GM04503 (cell line): ENCODE measurements at regions not wholly inside any gene's neighbourhood (a gene's known extent, or its start where the extent isn't known, plus 50 kb on each side); places are given as distances from the start of the nearest gene placed in this dataset.
"Not testable (repeated sequence)": the region's sequence is repeated elsewhere in the genome, so short reads cannot be mapped to it uniquely, and the experiment has no call there.

Experiments
- DNase-seq: peaks from one replicate; pipeline ENCODE4 v3.0.0-alpha.2; 2012; ENCODE audit warnings: low read depth

DNA sequence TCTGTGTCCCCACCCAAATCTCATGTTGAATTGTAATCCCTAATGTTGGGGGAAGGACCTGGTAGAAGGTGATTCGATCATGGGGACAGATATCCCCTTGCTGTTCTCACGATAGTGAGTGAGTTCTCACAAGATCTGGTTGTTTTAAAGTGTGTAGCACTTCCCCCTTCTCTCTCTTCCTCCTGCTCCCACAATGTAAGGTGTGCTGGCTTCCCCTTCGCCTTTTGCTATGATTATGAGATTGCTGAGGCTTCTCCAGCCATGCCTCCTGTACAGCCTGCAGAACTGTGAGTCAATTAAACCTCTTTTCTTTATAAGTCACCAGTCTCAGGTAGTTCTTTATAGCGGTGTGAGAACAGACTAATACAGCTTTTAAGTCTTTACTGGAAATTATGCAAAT is 193.3 kb upstream of the RBBP8 start:
- no peak for DNase-seq

DNA sequence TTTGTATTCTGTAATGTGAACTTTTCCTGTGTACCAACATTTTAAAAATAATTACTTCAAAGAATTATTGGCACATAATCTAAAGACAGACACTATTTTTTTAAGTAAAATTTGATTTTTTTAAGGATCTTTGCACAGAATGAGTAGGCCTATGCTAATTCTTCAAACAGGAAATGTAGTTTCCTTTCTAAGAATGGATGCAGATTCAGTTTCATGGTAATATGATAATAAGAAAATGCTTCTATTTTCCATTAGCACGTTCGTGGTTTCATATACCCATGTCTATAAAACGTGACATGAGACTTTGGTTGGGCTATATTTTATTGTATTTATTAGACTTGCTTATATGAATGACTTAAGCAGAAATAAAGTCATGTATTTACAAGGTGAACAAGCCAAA is 191.8 kb upstream of the RBBP8 start:
- no peak for DNase-seq

- DNase-seq = no peak
These were observed 190.7 kb upstream of the RBBP8 start for GRCh38 chr18:22742409-22742808.

- no peak for DNase-seq
These were observed 187.2 kb upstream of the RBBP8 start for GRCh38 chr18:22745966-22746365.

DNA sequence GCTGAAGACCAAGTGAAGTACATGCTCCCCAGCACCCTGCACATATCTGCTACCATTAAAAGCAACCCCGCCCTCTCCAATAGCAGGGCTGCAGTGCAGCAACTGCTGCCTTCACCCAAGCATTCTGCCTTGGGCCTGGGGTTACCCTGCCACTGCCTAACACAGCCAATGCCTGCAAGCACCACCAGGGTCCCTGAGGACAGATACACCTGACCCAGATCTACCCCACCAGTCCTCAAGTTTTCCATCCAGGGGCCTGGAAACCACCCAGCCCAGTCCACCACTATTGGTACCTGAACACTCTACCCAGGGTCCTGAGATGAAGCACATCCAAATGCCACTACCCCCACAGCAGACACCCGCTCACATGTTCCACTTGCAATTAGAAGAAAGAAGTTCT is 181.1 kb upstream of the RBBP8 start:
- no peak for DNase-seq

GRCh38 chr18:22753130-22753831 is 179.8 kb upstream of the RBBP8 start:
- no peak for DNase-seq

DNA sequence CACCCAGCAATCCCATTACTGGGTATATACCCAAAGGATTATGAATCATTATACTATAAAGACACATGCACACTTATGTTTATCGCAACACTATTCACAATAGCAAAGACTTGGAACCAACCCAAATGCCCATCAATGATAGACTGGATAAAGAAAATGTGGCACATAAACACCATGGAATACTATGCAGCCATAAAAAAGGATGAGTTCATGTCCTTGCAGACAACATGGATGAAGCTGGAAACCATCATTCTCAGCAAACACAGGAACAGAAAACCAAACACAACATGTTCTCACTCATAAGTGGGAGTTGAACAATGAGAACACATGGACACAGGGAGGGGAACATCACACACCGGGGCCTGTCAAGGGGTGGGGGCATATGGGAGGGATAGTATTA is 169.1 kb upstream of the RBBP8 start:
- not testable (repeated sequence) for DNase-seq

DNA sequence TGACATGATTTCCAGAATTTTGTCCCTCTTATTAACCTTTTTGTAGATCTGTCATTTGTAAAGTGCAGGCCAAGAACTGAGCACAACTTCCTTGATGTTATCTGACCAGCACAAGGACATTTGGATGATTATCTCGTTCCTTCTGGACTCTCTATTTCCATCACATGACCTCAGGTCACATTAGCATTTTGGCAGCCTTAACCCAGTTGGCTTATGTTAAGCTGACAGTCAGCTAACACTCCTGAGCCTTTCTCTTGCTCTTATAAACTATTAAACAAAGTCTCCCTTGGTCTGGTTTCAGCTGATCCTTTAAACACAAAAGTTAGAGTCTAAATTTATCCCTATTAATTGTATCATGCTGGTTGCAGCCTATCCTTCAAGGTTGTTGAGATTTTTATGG is 167.2 kb upstream of the RBBP8 start:
- no peak for DNase-seq

GRCh38 chr18:22767653-22768052 is 165.5 kb upstream of the RBBP8 start:
- DNase-seq = no peak

DNA sequence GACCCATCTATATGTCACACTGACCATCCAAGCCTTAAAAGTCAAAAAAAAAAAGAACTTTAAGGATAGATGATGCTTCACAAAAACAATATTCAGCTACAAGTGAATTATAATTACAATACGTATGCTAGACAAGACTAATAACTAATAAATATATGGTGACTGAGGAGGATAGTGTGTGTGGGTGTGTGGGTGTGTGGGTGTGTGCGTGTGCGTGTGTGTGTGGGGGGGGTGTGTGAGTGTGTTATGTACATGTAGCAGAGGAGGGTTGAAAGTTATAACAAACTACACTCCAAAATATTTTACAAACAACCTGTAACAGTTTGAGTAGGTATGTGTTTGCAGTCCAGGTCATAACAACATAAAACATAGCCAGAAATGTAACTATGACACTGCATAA is 159.2 kb upstream of the RBBP8 start:
- no peak for DNase-seq

DNA sequence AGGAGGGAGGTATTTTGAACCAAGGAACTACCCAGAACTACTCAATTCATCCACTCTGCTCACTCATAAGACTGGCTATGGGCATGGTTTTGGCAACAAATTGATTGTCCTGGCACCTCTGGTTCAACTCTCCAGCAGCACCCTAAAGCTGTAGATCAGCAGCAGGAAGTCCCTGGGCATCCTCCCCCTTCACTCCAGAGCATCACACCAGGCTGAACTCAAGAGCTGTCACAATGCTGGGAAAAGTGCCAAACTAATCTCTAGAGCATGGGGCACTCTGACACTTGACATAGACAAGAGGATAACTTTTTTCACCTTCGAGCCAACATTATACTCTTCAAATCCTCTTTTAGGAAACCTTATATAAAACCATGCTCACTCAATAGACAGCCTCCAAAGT is 154.1 kb upstream of the RBBP8 start:
- no peak for DNase-seq

- no peak for DNase-seq
These were observed 149.9 kb upstream of the RBBP8 start for GRCh38 chr18:22783245-22783644.

DNA sequence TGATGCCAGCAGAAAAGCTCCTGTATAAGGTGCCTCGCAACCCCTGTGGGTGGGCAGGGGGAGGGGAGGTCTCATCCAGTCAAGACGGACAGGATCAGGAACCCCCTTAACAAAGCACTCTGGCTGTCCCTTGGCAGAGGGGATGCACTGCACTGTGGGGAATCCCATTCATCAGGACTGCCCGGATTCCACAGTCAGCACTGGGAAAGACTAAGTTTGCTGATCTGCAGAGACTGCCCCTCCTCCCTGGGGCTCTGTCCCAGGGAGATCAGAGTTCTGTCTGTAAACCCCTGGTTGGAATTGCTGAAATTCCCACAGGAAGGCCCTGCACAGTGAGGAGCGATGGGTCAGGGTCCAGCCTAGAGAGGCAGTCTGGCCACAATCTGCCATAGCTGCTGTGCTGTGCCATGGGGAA is 149.5 kb upstream of the RBBP8 start:
- DNase-seq = no peak

DNA sequence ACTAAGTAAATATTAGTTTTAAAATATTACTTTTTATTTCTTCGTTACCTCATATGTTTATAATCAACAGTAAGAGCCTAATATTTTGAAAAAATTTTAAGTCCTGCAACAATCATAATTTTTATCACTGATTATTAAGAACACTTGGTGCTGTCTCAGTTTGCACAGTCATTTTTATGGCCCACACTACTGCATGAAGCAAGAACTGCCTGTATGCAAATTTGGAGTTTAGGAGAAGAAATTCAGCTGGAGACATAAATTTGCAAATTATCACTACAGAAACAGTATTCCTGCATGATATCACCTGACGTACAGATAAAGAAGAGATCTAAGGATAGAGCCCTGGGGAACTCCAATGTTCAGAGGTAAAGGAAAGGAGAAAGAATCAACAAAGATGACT is 144.1 kb upstream of the RBBP8 start:
- DNase-seq = no peak

DNA sequence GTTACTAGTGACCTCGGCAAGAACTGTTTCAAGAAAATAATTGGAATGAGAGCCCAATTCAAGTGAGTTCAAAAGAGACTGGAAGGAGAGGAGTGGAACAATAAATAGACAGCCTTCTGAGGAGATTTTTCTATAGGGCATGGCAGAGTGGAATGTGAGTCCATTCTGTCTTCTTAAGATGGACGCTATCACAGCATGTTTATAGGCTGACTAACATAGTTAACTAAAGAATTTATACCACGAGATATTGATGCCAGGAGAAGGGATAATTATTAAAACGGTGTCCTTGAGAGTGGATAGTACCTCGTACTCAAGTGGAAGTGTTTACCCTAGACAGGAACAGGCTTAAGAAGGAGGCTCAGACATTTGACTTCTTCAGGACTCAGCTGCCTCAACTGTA is 143.5 kb upstream of the RBBP8 start:
- no peak for DNase-seq

DNA sequence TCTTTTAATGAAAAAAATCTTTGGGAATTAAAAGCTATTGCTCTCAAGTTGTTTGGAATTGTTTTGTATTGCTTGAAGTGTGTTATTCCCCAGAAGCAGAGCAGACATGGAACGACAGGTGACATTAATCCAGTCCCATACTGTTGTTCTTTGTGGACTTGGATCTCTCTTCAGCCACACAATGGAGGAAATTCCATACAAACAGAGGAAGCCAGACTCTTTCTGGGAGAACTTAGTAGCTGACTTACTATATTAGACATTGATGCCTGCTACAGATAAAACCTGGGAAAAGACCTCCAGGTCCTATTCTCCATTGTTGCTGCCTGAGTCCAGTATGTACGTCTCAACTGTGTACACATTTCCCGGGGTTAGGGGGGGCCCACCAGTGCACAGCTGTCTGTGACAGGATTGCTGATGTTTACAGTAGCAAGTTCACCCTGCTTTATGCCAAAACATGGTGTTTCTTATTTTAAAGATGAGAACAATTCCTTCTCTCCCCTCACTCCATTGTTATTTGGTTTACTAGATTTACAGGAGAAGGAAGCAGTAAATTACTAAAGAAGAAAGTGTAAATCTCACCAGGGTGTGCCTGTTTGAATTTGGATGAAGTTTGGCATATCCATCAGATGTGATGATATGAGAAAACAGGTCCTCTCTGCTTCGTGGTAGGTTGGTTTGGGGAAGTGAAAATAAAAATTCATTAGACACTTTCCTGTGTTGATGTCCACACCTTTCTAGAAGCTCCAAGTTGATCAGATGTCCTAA is 142.4 kb upstream of the RBBP8 start:
- DNase-seq = no peak

GRCh38 chr18:22791310-22791610 is 141.9 kb upstream of the RBBP8 start:
- no peak for DNase-seq

DNA sequence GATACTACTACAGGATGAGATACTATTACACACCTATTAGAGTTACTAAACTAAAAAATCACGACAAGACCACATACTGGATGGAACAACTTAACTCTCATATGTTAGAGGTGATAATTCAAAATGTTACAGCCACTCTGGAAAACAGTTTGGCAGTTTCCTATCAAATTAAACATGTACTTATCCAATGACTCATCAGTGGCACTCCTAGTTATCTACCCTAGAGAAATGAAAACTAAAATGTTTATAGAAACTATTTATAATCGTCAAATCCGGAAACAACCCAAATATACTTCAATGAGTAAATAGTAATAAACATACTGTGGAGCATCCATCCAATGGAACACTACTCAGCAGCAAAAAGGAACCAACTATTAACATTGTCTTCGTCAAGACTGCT is 137.0 kb upstream of the RBBP8 start:
- DNase-seq = no peak

GRCh38 chr18:22800551-22800951 is 132.6 kb upstream of the RBBP8 start:
- DNase-seq = no peak

GRCh38 chr18:22813648-22814328 is 119.3 kb upstream of the RBBP8 start:
- DNase-seq = no peak

- no peak for DNase-seq
These were observed 118.8 kb upstream of the RBBP8 start for GRCh38 chr18:22814329-22814703.

- no peak for DNase-seq
These were observed 116.6 kb upstream of the RBBP8 start for GRCh38 chr18:22816266-22817176.
